ENCODE measurements at regions not wholly inside any gene's neighbourhood (a gene's known extent, or its start where the extent isn't known, plus 50 kb on each side); places are given as distances from the start of the nearest gene placed in this dataset.

- Mint-ChIP-seq H3K4me3 (no peak overlapping the region), H3K9me3 (no peaks in the 10 kb centered on the region), H3K27ac (no peak overlapping the region), H3K36me3 (ENCODE audit: insufficient read depth in 1 of 3, low read depth in 3 of 3) (no peaks in the 10 kb centered on the region), H3K27me3 (ENCODE audit: low read depth) (no peaks in the 10 kb centered on the region), H3K4me1 (peaks cover 12 to 16% of the 10 kb centered on the region in 2 experiments)
- no peak overlapping the region for H2AK5ac ChIP-seq (ENCODE audit: insufficient read length, low read length)
- no peak for TF ChIP-seq CTCF (conservative IDR thresholded peaks at IDR 0.05)
- no peak overlapping the region for H3K27ac ChIP-seq (ENCODE audit: insufficient read length, low read depth, low read length)
- no peak overlapping the region for H2BK12ac ChIP-seq (ENCODE audit: insufficient read length, low read depth, low read length)
- no peaks in the 10 kb centered on the region for H3K79me2 ChIP-seq (ENCODE audit: insufficient read depth, low read length)
- H3K23ac ChIP-seq (ENCODE audit: insufficient read length, low read depth, low read length): no peak overlapping the region
- H3K14ac ChIP-seq (ENCODE audit: insufficient read depth, low read length): no peak overlapping the region
- H3K79me1 ChIP-seq (ENCODE audit: insufficient read depth, low read depth, low read length, poor library complexity, severe bottlenecking): no peaks in the 10 kb centered on the region
- no peak overlapping the region for H4K5ac ChIP-seq (ENCODE audit: insufficient read length, low read depth, low read length)
- no peak overlapping the region for H3T11ph ChIP-seq (ENCODE audit: low read length)
- H2AFZ ChIP-seq (ENCODE audit: low read length): no peak overlapping the region
- no peak overlapping the region for H3K4me2 ChIP-seq (ENCODE audit: insufficient read depth, insufficient read length, low read length)
- H4K8ac ChIP-seq (replicated peaks; ENCODE audit: insufficient read length, low read depth, low read length): no peak overlapping the region
- H2BK20ac ChIP-seq (ENCODE audit: low read depth, low read length, poor library complexity, severe bottlenecking): no peak overlapping the region
- H3K23me2 ChIP-seq (ENCODE audit: insufficient read length, low read depth, low read length, poor library complexity, severe bottlenecking): no peaks in the 10 kb centered on the region
- H2BK5ac ChIP-seq (ENCODE audit: insufficient read length, low read length): no peak overlapping the region
- no peak for DNase-seq
- H3K18ac ChIP-seq (ENCODE audit: insufficient read length, low read depth, low read length): no peak overlapping the region
- H3K4ac ChIP-seq (ENCODE audit: low read depth, low read length): no peak overlapping the region
- no peak overlapping the region for H3K9ac ChIP-seq (ENCODE audit: extremely low read depth, insufficient read length, low read length)
- H3K9me3 ChIP-seq (ENCODE audit: control insufficient read depth, low read depth, low read length): no peaks in the 10 kb centered on the region
- H2BK15ac ChIP-seq (ENCODE audit: low read depth, low read length): no peak overlapping the region
- H4K20me1 ChIP-seq (ENCODE audit: control insufficient read depth, insufficient read depth, insufficient read length): no peaks in the 10 kb centered on the region
- no CpG with 5 or more reads among the region's 4 CpGs for WGBS (ENCODE audit: extremely low coverage, insufficient read length, low lambda C conversion rate)
- no peaks in the 10 kb centered on the region for H3K4me1 ChIP-seq (ENCODE audit: insufficient read depth, low read length)
- H2BK120ac ChIP-seq (ENCODE audit: low read depth, low read length, poor library complexity, severe bottlenecking): no peak overlapping the region
- H3K27me3 ChIP-seq (ENCODE audit: insufficient read depth, low read length): no peaks in the 10 kb centered on the region
- no peak overlapping the region for H3K56ac ChIP-seq (ENCODE audit: insufficient read length, low read depth, low read length)
- H4K91ac ChIP-seq (ENCODE audit: insufficient read length, low read depth, low read length): no peak overlapping the region
Measured at GRCh38 chr13:107716741-107717140, 498.6 kb downstream of the LIG4 start.

Measured in H9 (cell line).